A673 (cell line): ENCODE measurements at regions not wholly inside any gene's neighbourhood (a gene's known extent, or its start where the extent isn't known, plus 50 kb on each side); places are given as distances from the start of the nearest gene placed in this dataset.
"Not testable (repeated sequence)": the region's sequence is repeated elsewhere in the genome, so short reads cannot be mapped to it uniquely, and the experiment has no call there.

Source experiments
- EZH2 ChIP-seq: fragments of 200-600 bp; sonication (generic); IDR thresholded peaks from 2 replicates; pipeline ENCODE4 v1.6.1; 2017; ENCODE audit warnings: borderline replicate concordance, low read depth, mild to moderate bottlenecking, mixed read lengths, antibody characterized with exemption, low read length; ENCODE audit not compliant: poor library complexity, severe bottlenecking
- TF ChIP-seq, protein P1 (sequence below): fragments of 300-800, 200-600 bp; sonication (generic); conservative IDR thresholded peaks from 2 replicates; pipeline ENCODE4 v1.5.1; 2017; ENCODE audit warnings: low read depth, mild to moderate bottlenecking, antibody characterized with exemption, low read length, moderate library complexity, mixed read lengths

DNA sequence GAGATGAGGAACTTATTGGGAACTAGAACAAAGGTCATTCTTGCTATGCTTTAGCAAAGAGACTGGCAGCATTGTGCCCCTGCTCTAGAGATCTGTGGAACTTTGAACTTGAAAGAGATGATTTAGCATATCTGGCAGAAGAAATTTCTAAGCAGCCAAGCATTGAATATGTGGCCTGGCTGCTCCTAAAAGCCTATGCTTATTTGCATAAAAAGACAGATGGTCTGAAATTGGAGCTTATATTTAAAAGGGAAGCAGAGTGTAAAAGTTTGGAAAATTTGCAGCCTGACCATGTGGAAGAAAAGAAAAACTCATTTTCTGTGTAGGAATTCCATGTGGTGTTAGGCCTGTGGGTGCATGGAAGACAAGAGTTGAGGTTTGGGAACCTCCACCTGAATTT, 647.5 kb downstream of the MATN1 start:
- TF ChIP-seq, protein P1, sequence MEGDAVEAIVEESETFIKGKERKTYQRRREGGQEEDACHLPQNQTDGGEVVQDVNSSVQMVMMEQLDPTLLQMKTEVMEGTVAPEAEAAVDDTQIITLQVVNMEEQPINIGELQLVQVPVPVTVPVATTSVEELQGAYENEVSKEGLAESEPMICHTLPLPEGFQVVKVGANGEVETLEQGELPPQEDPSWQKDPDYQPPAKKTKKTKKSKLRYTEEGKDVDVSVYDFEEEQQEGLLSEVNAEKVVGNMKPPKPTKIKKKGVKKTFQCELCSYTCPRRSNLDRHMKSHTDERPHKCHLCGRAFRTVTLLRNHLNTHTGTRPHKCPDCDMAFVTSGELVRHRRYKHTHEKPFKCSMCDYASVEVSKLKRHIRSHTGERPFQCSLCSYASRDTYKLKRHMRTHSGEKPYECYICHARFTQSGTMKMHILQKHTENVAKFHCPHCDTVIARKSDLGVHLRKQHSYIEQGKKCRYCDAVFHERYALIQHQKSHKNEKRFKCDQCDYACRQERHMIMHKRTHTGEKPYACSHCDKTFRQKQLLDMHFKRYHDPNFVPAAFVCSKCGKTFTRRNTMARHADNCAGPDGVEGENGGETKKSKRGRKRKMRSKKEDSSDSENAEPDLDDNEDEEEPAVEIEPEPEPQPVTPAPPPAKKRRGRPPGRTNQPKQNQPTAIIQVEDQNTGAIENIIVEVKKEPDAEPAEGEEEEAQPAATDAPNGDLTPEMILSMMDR = not testable (repeated sequence)
- not testable (repeated sequence) for TF ChIP-seq EZH2
